SW 1271 (cell line): ENCODE measurements at regions not wholly inside any gene's neighbourhood (a gene's known extent, or its start where the extent isn't known, plus 50 kb on each side); places are given as distances from the start of the nearest gene placed in this dataset.
A peak's percentile ranks its signal among the peaks of the same experiment; 100 is the strongest.
"Not testable (repeated sequence)": the region's sequence is repeated elsewhere in the genome, so short reads cannot be mapped to it uniquely, and the experiment has no call there.

Experiments used
- DNase-seq, 2 experiments: peaks; one replicate each; lab custom pipeline; 2025; lab: John Stamatoyannopoulos, UW

- DNase-seq, result no peak
Measured at GRCh38 chr1:244758708-244759107, 76.8 kb upstream of the COX20 start.

- no peak for DNase-seq
Measured at GRCh38 chr1:244759158-244759557, 76.3 kb upstream of the COX20 start.

- no peak for DNase-seq
Measured at GRCh38 chr1:244760471-244760870, 75.0 kb upstream of the COX20 start.

- no peak for DNase-seq
Measured at GRCh38 chr1:244761279-244761678, 74.2 kb upstream of the COX20 start.

GRCh38 chr1:244762629-244763028, 72.8 kb upstream of the COX20 start:
- no peak for DNase-seq

GRCh38 chr1:244768186-244768585, 67.3 kb upstream of the COX20 start:
- no peak for DNase-seq

GRCh38 chr1:244768804-244769203, 66.7 kb upstream of the COX20 start:
- DNase-seq, result no peak

- not testable (repeated sequence) for DNase-seq
Measured at GRCh38 chr1:244770556-244770955, 64.9 kb upstream of the COX20 start.

GRCh38 chr1:244773513-244773912, 61.9 kb upstream of the COX20 start:
- DNase-seq, result no peak

- DNase-seq, result not testable (repeated sequence)
Measured at GRCh38 chr1:244776783-244777182, 58.7 kb upstream of the COX20 start.

- peak in 1 of 2 experiments; percentile 53 for DNase-seq
Measured at GRCh38 chr1:244778344-244778743, 57.1 kb upstream of the COX20 start.

GRCh38 chr1:244779410-244779809, 56.0 kb upstream of the COX20 start:
- DNase-seq, result no peak

GRCh38 chr1:244780311-244780710, 55.1 kb upstream of the COX20 start:
- no peak for DNase-seq

- no peak for DNase-seq
Measured at GRCh38 chr1:244782056-244782455, 53.4 kb upstream of the COX20 start.

GRCh38 chr1:244783138-244783537, 52.3 kb upstream of the COX20 start:
- DNase-seq, result no peak
